ENCODE measurements at regions not wholly inside any gene's neighbourhood (a gene's known extent, or its start where the extent isn't known, plus 50 kb on each side); places are given as distances from the start of the nearest gene placed in this dataset.
A peak's percentile ranks its signal among the peaks of the same experiment; 100 is the strongest.

DNA sequence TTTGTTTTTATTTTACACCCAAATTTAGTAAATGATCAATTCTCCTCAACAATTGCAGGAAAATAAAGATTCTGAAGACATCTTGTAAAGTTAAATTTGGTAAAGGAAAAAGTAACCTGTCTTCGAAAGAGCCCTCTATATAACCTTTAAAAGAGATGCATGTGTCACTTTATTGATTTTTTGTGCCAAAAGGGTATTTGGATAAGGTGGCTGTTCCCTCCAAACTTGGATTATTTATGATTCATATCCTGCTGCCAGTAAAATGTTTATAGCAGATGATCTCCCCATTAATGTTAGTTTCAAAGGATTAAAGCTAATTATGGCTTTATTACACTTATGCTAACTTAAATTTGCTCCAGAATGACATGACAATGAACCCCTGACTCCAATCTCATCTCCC is 98.8 kb downstream of the DUSP6 start:
- no peak for DNase-seq

DNA sequence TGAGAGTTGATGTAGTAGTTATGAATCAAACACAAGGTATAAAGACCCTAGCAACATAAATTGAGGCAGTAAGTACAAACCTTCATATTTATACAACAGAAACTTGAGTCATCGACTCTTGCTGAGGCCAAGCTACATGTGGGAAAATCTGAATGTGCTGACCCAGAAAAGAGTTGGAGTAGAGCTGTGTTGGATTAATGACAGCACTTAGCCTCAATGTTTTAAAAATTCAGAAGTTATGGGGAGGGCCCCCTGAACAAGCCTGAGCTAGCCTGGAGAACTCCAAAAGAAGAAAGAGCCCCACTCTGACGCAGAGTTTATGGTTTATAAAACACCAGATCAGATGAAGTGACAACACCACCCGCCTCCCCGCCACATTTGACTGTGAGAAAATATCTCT is 100.0 kb downstream of the DUSP6 start:
- no peak for DNase-seq

DNA sequence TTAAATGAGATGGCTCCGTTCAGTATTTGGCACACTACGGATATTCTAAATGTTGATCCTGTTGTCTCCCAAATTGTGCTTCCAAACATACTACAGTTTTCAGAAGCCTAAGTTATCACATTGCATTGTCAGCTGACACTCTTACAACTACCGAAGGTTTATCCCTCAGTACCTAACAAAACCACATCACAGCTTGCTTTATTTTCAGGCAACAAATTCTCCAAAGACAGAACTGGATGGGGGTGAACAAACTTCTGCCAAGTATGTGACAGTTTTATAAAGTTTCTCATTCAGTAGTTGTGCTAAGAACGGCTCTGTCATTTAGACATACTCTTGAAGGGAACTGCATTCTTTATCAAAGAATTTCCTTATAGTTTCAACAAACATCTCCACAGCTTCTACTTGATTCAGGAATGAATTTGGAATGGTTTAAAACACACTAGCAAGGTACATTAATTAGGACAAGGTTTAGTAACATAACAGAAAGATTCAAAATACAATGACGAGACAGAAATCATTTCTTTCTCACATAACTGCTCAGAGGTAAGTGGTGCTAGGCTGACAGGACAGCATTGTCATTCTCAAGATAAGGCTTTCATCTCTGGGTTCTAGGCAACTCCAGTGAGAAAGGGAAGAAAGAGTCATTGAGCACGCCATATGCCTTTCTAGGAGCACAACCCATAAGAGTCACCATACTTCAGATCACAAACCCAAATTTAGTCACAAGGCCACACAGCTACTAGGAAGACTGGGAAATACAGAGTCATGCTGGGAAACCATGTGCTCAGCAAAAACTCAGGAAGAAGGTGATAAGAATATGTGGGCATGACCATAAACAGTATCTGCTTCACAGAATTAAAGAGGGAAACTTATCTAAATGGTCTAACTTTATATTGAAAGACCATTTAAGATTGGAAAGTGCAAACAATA is 100.7 kb downstream of the DUSP6 start:
- DNase-seq: no peak

DNA sequence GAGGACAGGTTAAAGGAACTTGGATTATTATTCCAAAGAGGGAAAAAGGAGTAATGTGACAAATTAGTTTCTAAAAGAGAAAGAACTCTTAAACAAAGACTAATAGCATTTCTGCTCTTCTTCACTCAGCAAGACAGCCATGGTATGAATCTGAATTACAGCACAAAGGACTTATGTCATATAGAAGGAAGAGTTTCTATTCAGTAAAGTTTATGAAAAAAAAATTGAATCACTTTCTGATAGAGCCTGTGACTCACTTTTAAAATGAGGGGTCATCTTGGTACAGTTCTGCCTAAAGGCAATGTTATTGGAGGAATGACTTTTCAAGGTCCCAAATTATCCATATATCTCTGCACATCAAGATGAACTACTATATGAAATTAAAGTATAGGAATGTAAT is 101.7 kb downstream of the DUSP6 start:
- DNase-seq: no peak

DNA sequence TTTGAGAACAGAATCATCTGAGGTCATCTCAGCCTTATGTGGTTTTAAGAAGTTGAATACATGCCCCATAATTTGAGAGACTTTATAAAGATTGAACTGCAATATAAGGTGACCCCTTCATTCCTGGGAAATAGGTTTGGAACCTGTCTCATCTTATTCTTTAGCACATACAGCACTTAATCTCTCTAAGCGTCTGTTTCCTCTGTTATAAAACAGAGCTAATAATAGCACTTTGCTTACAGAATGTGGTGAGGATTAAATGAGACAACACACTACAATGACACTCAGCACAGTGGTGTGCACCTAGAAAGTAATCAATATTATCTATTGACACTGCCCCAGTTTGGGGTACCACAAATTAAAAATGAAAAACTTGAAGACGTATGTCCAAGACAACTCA is 102.1 kb downstream of the DUSP6 start:
- no peak for DNase-seq

DNA sequence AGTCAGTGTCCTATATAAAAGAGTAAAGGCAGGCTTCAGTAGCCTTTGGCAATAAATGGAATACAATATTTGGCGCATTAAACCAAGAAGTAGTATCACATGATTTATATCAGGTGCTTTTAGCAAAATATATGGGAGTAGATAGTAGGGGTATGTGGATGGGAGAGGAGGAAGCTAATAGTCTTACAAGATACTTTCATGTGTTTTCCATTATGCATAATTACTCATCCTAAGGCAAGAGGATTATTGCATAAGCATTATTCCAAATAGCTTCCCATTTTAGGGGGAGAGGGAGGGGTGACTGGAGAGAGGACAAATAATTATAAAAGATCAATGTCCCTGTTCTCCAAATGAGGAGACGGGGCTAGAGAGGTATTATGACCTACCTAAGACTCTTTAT is 104.3 kb downstream of the DUSP6 start:
- DNase-seq: no peak

DNA sequence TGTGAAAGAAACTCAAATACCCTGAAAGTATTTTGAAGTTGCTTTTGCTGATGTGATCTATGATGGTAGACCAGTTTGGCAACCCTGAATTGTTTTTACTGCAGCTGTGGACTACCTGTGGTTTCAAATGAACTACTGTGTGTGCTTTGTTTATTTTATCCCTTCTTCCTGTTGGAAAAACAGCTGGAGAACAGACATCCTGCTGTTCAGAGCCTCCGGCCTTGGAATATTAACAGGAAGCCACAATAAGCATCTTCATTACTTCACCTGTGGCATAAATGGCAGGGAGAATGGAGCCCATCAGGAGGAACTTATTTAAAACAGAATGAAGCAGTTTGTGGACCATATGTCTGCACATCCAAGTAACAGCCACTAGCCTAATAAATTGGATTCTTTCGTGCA is 104.8 kb downstream of the DUSP6 start:
- DNase-seq: no peak

DNA sequence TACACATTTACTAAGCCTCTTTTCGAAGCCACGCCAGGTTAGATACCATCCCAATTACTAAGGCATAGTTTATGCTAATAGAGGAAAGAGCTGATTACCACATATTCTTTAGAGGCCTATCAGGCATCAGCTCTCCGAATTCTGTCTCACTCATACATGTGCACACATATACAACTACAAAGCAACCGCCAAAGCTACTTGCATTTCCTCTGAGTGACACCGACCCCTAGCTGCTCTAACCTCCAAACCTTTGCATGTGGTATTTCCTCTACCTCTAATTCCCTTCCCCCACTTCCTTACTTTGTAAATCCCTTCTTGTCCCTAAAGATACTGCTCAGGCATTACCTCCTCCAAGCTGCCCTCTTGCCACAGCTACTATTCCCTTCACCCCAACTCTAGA is 107.2 kb downstream of the DUSP6 start:
- peak; percentile 37 for DNase-seq

DNA sequence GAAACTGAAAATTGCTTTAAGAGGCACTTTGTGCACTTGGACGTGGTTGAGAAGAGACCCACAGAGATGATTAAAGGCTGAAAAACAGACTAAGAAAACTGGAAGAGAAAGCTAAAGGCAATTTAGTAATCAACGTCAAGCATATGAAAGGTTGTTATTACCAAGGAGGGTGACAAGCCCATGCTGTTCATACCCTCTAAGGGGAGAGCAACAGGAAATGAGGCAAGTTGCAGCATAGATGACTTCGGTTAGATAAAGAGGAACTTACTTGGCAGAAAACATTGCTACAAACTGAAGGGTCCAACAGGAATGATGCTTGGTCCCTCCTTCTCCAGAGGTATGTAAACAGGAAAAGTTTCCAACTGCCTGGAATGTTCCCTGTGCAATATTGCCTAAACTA is 107.8 kb downstream of the DUSP6 start:
- DNase-seq: peak; percentile 21

DNA sequence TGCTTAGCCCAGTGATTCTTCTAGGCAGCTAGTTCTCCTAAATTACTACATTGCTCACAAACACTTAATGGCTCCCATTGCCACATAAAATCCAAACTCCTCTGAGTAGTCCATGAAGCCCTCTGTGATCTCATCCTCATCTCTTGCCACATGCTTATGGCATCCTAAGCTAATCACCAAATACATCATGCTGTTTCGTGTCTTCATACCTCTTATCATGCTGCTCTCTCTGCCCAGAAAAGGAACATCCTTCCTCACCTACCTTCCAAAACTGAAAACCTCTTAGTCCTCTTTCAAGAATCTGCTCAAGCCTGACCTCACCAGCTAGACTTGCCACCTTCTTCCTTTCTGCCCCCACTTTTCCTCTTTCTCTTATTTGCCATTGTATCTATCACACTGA is 108.5 kb downstream of the DUSP6 start:
- no peak for DNase-seq

DNA sequence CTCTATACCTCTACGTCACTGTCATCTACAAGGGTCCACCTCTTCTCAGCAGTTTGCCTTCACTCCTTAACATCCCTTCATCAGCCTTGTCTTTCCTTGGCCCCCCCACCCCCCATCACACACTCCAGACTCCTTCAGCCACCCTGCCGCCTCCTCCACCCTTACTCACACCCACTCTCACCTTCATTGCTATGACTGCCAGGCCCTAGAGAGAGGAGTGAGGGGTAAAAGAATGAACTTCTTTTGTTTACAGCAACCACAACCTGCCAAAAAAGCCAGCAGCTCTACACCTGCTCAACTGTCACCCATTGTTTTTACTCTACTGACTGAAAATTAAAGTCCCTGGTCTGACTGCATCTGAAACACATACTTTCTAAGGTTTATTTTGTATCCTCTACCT is 112.8 kb downstream of the DUSP6 start:
- no peak for DNase-seq

DNA sequence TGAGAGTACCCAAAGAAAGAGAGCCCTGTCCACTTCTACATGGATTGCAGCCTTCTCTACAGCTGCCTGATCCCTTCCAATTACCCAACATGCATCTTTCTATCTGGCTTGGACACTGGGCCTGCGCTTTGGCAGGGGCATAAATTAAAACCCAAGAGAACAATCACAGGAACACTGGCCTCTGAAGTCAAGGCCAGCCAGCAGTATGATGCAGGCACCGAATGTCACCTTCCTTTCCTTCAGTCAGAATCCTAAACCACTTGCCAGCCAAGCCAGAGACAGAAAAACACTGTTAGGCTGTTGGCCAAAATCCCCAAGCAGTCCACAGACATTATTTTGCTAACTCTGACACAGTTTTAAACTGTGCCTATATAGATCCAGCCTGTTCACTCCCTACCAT is 113.7 kb downstream of the DUSP6 start:
- no peak for DNase-seq

DNA sequence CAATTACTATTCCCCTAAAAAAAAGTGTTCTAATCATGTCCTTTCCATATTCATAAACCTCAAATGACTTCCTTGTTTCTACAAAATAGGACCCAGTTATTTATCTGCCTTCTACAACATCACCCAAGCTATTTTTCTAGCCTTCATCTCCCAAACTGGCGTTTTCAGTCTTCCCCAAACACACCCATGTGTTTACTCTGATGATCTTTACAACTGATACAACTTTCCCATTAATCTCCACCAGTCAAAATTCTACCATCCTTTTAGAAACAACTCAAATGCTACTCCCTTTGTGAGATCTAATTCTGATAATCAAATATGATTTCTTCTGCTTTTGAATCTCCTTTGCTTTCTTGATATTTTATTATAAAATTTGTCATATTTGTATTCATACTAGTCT is 114.5 kb downstream of the DUSP6 start:
- DNase-seq: no peak

DNA sequence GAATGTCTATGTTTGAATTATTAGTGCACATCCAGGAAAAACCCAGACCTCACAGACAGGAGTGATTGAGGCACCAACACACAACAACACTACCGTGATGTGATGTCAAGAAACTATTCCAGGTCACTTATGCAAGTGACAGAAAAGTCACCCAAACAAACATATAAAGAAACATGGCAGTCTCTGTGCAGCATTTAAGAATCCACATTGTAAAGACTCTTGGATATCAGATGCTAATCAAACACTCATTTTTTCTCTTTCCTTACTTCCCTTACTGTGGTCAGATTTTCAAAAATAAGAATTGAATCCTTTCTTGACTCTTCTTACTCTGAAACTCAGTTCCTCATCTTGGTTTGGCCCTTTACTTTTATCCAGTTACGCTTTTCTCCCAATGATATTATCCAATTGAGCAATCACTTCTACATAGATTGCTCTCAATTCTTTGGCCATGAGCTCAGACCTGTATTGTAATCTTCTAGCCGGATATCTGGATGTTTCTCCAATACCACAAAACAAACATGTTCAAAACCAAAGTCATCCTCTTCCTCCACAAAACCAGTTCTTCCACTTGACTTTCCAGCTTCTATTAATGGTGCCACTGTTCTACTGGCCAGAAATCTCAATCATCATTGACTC is 115.4 kb downstream of the DUSP6 start:
- no peak for DNase-seq

DNA sequence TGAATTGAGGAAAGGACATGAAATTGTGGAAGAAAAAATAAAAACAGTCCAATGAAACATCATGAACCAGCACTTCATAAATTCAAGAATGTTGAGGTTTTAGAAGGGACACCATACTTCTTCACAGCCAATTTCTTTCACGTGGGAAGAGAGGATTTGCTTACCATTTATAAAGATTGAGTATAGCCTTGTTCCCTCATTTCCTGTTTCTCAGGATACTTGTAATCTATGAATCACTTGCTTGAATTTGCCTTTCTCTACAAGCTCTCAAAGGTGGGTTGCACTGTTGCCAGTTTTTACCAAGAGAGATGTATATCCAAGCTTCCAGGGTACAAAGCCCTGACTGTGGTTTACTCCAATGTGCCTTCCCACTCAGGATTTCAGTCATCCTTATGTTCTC is 116.1 kb downstream of the DUSP6 start:
- DNase-seq: no peak

DNA sequence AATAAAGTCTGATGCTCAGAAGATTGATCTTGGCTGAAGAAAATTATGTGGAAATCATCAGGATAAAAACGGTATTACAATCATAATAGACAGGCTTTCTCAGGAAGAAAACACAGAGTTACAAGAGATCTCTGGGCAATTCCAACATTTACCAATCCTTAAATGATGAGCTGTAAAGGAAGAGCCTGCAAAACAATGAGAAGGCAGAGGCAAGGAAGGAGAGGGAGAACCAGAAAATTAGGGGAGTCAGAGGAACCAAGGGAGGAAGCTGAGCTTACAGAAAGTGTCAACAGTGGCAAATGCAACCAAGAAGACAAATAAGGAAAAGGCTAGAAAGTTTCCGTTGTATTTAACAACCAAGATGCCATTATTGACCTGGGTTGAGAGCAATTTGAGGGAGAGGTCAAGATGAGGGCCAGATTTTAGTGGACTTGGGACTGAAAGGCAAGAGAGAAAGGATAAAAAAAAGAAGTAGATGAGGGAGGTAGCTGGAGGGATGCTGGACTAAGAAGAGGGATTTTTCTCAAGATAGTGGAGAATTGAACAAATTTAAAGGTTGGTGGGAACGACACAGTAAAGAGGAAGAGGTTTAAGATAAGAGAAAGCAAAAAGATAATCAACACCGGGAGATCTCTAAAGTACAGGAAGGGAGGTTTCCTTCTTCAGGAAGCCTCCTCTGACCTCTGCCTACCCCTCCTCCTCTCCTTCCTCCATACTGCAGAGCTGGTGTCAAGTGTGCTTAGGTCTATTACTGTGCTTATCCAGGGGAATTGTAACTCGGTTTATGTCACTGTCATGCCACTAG is 116.9 kb downstream of the DUSP6 start:
- DNase-seq: no peak

DNA sequence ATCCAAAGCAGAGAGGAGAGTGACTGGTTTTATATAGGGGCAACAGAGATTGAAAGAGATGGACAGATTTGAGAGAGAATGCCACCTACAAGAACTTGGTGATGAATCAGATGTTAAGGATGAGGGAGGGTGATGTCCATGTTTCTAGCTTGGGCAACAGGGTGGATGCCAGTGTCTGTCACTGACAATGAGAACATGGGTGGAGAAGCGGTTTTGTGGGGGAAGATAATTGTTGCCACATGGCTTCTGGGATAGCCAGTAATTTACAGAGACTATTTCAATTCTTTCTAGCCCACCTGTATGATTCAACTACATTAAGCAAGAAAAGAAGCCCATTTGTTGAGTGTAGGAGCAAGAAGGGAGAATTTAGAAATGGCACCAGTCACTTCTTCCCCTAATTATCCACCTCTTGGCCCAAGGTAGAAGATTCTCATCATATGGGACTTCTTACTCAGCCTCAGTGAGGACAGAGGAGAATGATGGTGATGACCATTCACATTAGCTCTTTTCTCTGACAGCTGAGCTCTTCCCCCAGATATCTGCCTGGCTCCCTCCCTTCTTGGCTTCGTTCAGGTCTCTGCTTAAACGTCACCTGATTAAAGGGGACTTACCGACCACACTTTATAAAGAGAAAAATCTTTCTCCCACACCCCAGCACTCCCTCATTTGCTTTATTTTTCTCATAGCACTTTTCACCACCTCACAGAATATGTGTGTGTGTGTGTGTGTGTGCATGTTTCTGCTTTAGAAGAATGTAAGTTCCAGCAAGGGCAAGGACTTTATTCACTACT is 117.8 kb downstream of the DUSP6 start:
- no peak for DNase-seq

DNA sequence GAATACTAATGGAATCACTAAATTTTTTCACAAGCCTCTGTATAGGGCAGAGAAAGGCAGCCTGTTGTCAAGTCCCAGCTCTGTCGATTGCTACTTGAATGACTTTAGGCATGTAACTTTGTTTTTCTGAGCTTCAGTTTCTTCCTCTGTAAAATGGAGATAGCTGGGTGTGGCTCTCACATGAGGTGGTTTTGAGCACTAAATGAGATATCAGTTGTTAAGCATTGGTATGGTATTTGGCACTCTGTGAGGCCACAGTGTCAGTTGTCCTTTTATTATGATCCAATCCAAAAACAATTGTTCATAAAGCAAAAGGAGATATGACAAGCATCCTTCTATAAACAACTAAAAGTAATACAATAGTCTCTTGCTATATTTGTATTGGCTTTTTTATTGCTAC is 120.6 kb downstream of the DUSP6 start:
- DNase-seq: no peak

DNA sequence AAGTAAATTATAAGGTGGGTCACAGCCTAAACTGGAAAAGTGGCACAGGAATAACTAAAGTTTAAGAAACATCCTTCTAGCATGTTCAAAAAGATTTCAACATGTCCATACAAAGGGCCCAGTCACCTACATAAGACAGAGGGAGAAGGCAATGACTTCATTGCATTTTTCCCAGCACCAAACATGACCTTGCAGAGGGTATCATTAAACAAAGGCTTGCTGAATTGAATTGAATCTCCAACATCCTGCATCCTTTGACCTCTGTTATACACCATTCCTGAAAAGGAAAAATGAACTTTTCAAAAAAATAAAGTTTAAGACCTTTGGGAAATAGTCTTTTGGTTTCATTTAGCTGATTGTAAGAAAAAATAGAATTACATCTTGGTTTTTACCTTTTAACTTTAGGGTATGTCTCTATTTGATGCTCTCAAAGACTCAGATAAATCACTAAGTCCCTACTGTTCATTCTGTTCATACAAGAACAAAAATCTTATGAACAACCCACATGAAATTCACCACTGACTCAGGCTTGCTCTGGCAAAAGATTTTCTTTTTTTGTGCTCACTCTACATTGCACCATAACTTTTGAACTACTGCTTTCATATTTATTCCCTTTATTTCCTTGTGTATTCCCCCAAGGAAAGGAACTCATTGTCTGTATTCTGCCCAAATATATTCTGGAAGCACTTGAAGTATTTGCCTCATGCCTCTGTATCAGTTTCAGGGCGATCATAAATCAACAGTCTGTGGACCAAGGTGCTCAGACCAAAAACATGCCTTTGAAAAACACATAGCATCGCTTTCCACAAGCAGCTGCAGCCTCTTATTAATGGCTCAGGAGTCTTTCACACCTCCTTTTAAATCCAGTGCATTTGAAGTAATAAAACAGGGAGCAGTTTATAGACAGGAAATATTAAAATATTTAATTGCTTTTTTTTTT is 121.7 kb downstream of the DUSP6 start:
- no peak for DNase-seq

DNA sequence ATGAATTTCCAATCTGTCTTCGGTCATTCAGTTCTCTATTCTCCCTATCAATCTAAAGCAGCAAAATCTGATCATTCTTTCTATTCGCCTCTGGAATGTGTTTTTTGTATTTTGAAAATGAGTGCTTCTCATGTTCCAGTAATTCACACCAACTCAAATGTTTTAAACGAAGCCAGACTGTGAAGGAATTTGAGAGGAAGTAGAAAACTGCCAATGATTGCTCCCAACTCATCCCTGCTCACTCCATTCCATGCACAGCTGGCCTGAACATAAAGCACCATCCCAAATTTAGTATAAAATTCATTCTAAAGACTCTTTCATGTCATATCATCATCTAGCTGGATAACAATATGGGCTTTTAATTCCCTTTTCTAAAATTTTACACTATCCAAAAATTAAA is 123.8 kb downstream of the DUSP6 start:
- DNase-seq: no peak

DNA sequence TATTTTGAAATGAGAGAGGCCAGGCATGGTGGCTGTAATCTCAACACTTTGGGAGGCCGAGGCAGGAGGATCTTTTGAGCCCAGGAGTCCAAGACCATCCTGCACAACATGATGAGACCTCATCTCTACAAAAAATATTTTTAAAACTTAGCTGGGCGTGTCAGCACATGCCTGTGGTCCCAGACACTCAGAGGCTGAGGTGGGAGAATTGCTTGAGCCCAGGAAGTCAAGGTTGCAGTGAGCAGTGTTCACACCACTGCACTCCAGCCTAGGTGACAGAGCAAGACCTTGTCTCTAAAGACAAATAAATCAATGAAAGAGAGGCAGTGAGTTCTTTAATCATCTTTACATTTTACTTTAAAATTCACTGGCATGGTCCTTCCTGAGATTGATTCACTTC is 124.5 kb downstream of the DUSP6 start:
- DNase-seq: no peak

All from CD4-positive, alpha-beta T cell treated with Interferon gamma for 1 hour (primary cell).